OCI-LY1 (cell line): ENCODE measurements at regions not wholly inside any gene's neighbourhood (a gene's known extent, or its start where the extent isn't known, plus 50 kb on each side); places are given as distances from the start of the nearest gene placed in this dataset.

Experiments
- H2AFZ ChIP-seq: fragments of 200-600 bp; sonication (generic), shearing (Covaris generic); 2 replicates; pipeline ENCODE4 v1.6.0; 2014; ENCODE audit warnings: antibody characterized with exemption, mild to moderate bottlenecking, low read length
- H3F3A ChIP-seq: fragments of 200-600 bp; sonication (generic), shearing (Covaris generic); 2 replicates; pipeline ENCODE4 v1.6.0; 2014; ENCODE audit warnings: mild to moderate bottlenecking, antibody characterized with exemption, low read length, moderate library complexity; ENCODE audit not compliant: insufficient read depth
- H3K27ac ChIP-seq: fragments of 200-600 bp; sonication (generic); 2 replicates; pipeline ENCODE4 v1.5.1; 2014; ENCODE audit warnings: low read length, mixed run types, mild to moderate bottlenecking, low read depth; ENCODE audit not compliant: poor library complexity, severe bottlenecking
- H3K27me3 ChIP-seq: fragments of 200-600 bp; sonication (generic); 2 replicates; pipeline ENCODE4 v1.6.0; 2014; ENCODE audit warnings: antibody characterized with exemption, mild to moderate bottlenecking, low read length, moderate library complexity; ENCODE audit not compliant: insufficient read depth
- H3K36me3 ChIP-seq: fragments of 200-600 bp; sonication (generic); 2 replicates; pipeline ENCODE4 v1.6.1; 2014; ENCODE audit warnings: mild to moderate bottlenecking, antibody characterized with exemption, low read length, moderate library complexity, mixed read lengths; ENCODE audit not compliant: insufficient read depth
- H3K4me1 ChIP-seq: fragments of 200-600 bp; sonication (generic); 2 replicates; pipeline ENCODE4 v1.5.1; 2014; ENCODE audit warnings: mild to moderate bottlenecking, low read length, moderate library complexity; ENCODE audit not compliant: insufficient read depth, severe bottlenecking
- H3K4me2 ChIP-seq: fragments of 200-600 bp; sonication (generic), shearing (Covaris generic); 2 replicates; pipeline ENCODE4 v1.6.1; 2014; ENCODE audit warnings: low read length
- H3K4me3 ChIP-seq: fragments of 200-600 bp; sonication (generic); 2 replicates; pipeline ENCODE4 v1.5.1; 2014; ENCODE audit warnings: low read length, low read depth, mild to moderate bottlenecking, mixed read lengths; ENCODE audit not compliant: poor library complexity, severe bottlenecking
- H3K79me2 ChIP-seq: fragments of 200-600 bp; shearing (Covaris generic); 2 replicates; pipeline ENCODE4 v1.6.1; 2016; ENCODE audit warnings: mixed run types, low read length, mixed read lengths; ENCODE audit not compliant: insufficient read depth
- H3K9ac ChIP-seq: fragments of 200-600 bp; sonication (generic), shearing (Covaris generic); 2 replicates; pipeline ENCODE4 v1.6.1; 2014; ENCODE audit warnings: mild to moderate bottlenecking, low read length, mixed read lengths
- H3K9me2 ChIP-seq: fragments of 200-600 bp; sonication (generic), shearing (Covaris generic); 2 replicates; pipeline ENCODE4 v1.6.1; 2014; ENCODE audit warnings: low read depth, mild to moderate bottlenecking, low read length, mixed read lengths
- H3K9me3 ChIP-seq: fragments of 200-600 bp; shearing (Covaris generic); 2 replicates; pipeline ENCODE4 v1.6.1; 2014; ENCODE audit warnings: low read length, mixed read lengths
- H4K20me1 ChIP-seq: fragments of 200-600 bp; sonication (generic), shearing (Covaris generic); 2 replicates; pipeline ENCODE4 v1.6.0; 2016; ENCODE audit warnings: mild to moderate bottlenecking, low read length; ENCODE audit not compliant: insufficient read depth
- EZH2 ChIP-seq: fragments of 200-600 bp; sonication (generic), shearing (Covaris generic); IDR thresholded peaks from 2 replicates; pipeline ENCODE4 v1.8.0; 2017; ENCODE audit warnings: borderline replicate concordance, mixed run types, mild to moderate bottlenecking, antibody characterized with exemption, low read length, moderate library complexity, mixed read lengths
- TF ChIP-seq, protein P1 (sequence below): fragments of 200-600 bp; sonication (generic), shearing (Covaris generic); IDR thresholded peaks from 2 replicates; pipeline ENCODE4 v1.5.1; 2017; ENCODE audit warnings: mild to moderate bottlenecking, antibody characterized with exemption, low read length, moderate library complexity, mixed read lengths

DNA sequence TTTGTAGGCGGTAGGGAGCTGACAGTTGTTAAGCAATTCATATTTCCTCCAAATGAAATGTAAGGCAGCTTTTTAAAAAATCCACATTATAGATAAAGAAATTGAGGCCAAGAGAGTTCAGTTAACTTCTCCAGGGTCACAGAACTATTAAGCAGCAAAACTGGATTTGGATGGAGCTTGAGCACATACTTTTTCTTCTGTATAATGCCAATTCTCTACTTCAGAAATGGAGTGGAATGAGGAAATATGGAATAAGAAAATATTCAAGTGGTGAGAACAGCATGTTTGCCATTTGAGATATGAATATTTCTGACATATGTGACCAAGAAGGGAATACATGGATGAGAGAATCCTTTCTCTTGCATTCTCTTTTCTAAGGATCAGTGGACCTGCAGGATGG lies 233.1 kb downstream of the FOXG1 start:
- Histone ChIP-seq H3K4me2 (no peak overlapping the region), H3K9me2 (no peaks in the 10 kb centered on the region), H4K20me1 (no peaks in the 10 kb centered on the region), H3F3A (no peaks in the 10 kb centered on the region), H3K27me3 (no peaks in the 10 kb centered on the region), H3K27ac (no peak overlapping the region), H3K9me3 (no peaks in the 10 kb centered on the region), H3K9ac (no peak overlapping the region), H3K36me3 (no peaks in the 10 kb centered on the region), H2AFZ (no peak overlapping the region), H3K4me3 (no peak overlapping the region), H3K79me2 (no peaks in the 10 kb centered on the region), H3K4me1 (no peaks in the 10 kb centered on the region)
- TF ChIP-seq, protein P1, sequence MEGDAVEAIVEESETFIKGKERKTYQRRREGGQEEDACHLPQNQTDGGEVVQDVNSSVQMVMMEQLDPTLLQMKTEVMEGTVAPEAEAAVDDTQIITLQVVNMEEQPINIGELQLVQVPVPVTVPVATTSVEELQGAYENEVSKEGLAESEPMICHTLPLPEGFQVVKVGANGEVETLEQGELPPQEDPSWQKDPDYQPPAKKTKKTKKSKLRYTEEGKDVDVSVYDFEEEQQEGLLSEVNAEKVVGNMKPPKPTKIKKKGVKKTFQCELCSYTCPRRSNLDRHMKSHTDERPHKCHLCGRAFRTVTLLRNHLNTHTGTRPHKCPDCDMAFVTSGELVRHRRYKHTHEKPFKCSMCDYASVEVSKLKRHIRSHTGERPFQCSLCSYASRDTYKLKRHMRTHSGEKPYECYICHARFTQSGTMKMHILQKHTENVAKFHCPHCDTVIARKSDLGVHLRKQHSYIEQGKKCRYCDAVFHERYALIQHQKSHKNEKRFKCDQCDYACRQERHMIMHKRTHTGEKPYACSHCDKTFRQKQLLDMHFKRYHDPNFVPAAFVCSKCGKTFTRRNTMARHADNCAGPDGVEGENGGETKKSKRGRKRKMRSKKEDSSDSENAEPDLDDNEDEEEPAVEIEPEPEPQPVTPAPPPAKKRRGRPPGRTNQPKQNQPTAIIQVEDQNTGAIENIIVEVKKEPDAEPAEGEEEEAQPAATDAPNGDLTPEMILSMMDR: no peak
- no peak for TF ChIP-seq EZH2

GRCh38 chr14:29005647-29006046 lies 239.1 kb downstream of the FOXG1 start:
- Histone ChIP-seq H3K9me3 (no peaks in the 10 kb centered on the region), H3K4me2 (no peak overlapping the region), H3K27ac (no peak overlapping the region), H3K4me3 (no peak overlapping the region), H4K20me1 (no peaks in the 10 kb centered on the region), H3K9ac (no peak overlapping the region), H3K9me2 (no peaks in the 10 kb centered on the region), H2AFZ (no peak overlapping the region), H3F3A (no peaks in the 10 kb centered on the region), H3K27me3 (no peaks in the 10 kb centered on the region), H3K79me2 (no peaks in the 10 kb centered on the region), H3K36me3 (no peaks in the 10 kb centered on the region), H3K4me1 (no peaks in the 10 kb centered on the region)
- TF ChIP-seq EZH2: no peak
- TF ChIP-seq, protein P1: no peak

DNA sequence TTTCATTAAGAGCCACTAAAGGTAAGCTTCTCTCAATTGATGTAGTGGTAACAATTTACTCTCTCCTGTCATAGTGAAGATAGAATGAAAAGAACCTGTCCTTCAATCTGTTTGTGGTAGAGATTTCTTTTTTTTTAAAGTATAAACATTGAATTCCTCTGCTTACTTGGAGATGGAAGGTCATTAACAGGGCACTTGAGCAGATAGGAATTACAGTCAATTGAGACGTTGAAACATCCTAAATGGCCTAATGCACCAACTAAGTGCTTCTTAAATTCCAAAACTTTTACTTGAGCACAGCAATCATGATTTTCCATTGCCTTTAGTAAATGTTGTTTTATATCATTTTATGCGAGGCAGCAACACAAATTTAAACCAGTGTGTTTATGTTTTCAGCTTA lies 241.4 kb downstream of the FOXG1 start:
- H3K9ac ChIP-seq: no peak overlapping the region
- H3K4me3 ChIP-seq: no peak overlapping the region
- H3K9me3 ChIP-seq: no peaks in the 10 kb centered on the region
- H3F3A ChIP-seq: no peaks in the 10 kb centered on the region
- no peaks in the 10 kb centered on the region for H3K36me3 ChIP-seq
- H3K79me2 ChIP-seq: no peaks in the 10 kb centered on the region
- TF ChIP-seq, protein P1: no peak
- no peak for TF ChIP-seq EZH2
- no peaks in the 10 kb centered on the region for H3K27me3 ChIP-seq
- H2AFZ ChIP-seq: no peak overlapping the region
- no peaks in the 10 kb centered on the region for H3K4me1 ChIP-seq
- H3K27ac ChIP-seq: no peak overlapping the region
- H3K4me2 ChIP-seq: no peak overlapping the region
- H3K9me2 ChIP-seq: no peaks in the 10 kb centered on the region
- H4K20me1 ChIP-seq: no peaks in the 10 kb centered on the region
